HG03175 (cell line): ENCODE measurements at regions not wholly inside any gene's neighbourhood (a gene's known extent, or its start where the extent isn't known, plus 50 kb on each side); places are given as distances from the start of the nearest gene placed in this dataset.

Source experiments
- ATAC-seq: cut with Tn5 transposase; IDR thresholded peaks from one replicate; pipeline ENCODE4 v1.9.1; 2021; ENCODE audit warnings: mild to moderate bottlenecking, moderate library complexity; ENCODE audit not compliant: unreplicated experiment

- peak; percentile 92 for ATAC-seq
These were observed 350.3 kb downstream of the PTTG2 start for GRCh38 chr4:38310446-38311043.

DNA sequence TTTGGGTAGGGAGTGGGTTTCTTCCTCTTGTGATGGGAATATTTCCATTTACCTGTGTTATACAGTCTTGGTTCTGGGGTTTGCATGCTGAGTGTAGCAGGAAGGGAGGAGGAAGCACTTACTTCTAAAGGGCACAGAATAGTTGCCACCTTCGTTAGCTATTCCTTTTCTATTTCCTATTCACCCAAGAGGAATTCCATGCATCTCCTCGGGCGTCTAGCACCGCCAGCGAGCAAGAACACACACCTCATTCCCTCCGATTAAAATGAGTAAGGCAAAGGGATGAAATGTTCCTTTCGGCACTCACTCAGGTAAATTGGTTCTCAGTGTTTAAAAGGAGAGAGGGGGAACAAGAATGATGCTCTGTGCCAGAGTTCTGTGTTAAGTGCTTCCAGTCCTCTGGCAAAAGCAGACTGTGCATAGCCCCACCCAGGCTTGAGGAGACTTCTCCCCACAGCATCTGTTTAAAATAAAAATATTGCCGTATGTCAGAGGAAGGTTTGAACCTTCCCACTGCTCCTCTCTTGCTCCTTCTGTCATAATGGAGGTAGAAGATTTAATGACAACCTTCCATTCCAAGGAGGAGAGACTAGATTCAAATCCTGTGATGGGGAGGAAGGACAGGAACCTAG, 351.4 kb downstream of the PTTG2 start:
- ATAC-seq = no peak

GRCh38 chr4:38313175-38313574, 350.8 kb upstream of the KLF3 start:
- no peak for ATAC-seq

GRCh38 chr4:38313999-38314561, 349.9 kb upstream of the KLF3 start:
- no peak for ATAC-seq

GRCh38 chr4:38314663-38315062, 349.3 kb upstream of the KLF3 start:
- ATAC-seq = no peak

DNA sequence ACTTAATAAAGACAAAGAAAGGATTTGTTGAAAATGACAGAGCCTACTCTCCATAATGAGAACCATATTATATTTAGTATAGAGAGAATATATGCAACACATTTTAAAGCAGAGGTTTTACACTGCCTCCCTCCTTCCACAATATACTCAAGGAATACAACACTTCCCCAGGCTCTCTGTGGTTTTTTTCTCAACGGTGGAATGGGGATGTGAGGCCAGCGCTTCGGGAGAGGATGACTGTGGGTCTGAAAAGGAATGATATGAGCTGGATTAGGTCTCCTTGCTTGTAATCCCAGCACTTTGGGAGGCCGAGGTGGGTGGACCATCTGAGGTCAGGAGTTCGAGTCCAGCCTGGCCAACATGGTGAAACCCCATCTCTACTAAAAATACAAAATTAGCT, 348.7 kb upstream of the KLF3 start:
- ATAC-seq = no peak

DNA sequence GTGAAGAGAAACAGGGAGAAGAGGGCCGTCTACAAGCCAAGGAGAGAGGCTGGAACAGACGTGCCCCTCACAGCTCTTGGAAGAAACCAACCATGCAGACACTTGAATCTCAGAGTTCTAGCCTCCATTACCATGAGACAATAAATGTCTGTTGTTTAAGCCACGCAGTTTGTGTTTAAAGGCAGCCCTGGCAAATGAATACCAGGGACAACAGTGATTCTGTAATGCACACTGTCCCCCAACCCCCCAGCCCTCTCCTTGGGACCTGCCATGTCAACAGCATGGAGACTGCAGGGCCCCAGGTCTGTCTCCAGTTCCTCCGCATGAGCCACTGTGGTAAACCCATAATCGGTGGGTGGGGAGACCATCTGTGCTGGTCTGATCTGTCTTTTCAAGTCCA, 348.0 kb upstream of the KLF3 start:
- no peak for ATAC-seq

GRCh38 chr4:38317041-38317674, 346.8 kb upstream of the KLF3 start:
- no peak for ATAC-seq

DNA sequence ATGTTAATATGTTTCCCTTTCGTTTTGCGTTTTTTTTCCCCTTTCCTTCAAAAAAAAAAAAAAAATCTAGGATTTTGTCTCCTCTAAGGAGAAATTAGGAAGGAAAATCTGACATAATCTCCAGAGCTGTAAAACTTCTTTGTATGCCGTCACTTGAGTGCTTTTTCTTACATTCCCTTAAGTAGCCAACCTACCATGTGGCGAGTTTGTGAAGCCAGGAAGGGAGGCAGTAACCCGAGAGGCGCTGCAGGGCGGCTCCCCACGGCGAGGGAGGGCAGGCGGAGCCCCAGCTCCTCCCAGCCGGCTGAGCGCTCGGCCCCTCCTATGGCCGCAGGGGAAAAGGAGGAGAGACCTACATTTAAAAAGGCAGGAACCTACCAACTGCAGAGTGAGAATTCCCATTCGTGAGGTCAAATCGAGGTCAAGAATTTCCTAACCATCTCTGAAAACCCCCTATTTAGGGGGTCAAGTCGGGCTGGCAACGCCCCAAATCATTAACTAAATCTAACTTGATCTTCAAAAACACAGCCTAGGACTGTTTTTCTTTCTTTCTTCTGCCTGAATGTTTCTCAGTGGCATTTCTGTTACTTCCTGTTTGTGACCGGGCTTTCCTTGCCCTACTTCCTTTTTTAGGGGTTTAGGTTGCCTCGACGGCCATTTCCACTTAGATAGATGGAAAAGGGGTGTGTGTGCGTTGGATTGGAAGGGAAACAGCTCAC, 345.1 kb upstream of the KLF3 start:
- ATAC-seq = peak; percentile 90

DNA sequence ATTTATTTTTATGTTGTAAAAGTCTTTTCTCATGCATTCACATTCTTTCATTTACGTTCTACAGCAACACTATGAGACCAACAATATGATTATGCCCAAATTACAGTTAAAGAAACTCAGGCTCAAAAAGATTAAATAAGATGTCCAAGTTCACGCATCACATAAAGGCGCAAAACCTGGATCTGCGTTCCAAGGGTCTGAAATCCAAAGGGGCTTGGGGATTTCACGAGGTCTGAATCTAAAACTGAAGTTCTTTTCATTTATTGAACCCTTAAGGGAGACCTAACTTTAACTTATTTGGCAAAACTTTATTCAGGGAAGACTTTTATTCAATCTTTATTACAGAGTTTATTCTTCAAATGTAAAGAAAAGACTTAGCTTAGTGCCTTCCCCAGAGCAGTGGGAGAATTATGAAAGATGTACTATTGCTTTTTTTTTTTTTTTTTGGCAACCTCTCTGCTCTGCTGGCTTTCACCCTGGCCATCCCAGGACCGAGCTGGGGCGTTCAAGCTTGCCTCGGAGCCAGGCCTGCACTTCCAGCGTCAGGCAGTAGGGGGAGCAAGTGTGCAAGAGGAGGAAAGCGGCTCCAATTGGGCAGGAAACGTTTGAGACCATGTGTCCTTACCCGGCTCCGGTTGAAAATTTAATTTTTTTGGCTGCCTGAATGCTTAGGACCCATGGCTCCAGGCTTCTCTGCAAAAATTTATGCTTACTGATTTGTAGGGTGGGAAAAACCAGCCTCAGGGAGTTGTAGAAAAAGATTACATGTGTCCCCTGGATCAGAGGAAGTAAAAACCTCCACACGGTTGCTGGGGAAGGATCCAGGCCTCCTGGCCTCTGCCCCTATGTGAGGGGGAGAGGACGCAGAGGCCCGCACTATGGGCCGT, 344.3 kb upstream of the KLF3 start:
- peak; percentile 55 for ATAC-seq

DNA sequence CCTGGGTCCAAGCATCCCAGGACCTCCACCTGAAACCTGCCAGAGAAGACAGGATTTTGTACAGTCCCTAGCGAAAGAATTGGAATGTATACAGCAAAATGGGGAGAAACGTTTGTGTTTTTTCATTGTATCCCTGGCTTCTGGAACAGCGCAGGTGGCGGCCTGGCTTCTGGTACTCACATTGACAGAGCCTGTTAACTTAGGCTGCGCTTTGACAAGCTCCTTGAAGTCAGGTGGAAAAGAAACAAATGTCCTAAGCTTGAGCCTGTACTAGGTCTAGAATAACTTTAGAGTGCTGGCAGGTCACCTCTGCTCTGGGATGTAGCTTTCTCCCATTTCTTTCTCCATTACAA, 343.7 kb upstream of the KLF3 start:
- no peak for ATAC-seq

DNA sequence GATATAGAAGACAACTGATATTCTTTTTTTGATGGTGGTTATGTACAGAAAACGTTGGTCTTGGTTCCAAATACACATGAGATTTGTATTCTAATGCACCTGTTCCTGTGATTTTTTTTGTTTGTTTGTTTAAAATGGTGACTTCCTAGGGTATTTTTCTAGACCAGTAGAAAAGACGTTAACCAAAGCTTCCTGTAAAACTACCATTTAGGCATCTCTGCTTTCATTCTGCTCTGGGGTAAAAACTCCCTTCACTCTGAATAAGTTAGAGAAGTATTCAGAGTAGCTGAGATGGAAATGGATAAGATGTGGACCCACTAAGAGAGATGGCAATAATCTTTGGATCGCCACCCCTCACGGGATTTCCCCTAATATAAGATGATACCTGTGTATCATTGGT, 343.2 kb upstream of the KLF3 start:
- no peak for ATAC-seq

- no peak for ATAC-seq
These were observed 341.3 kb upstream of the KLF3 start for GRCh38 chr4:38322714-38323113.

DNA sequence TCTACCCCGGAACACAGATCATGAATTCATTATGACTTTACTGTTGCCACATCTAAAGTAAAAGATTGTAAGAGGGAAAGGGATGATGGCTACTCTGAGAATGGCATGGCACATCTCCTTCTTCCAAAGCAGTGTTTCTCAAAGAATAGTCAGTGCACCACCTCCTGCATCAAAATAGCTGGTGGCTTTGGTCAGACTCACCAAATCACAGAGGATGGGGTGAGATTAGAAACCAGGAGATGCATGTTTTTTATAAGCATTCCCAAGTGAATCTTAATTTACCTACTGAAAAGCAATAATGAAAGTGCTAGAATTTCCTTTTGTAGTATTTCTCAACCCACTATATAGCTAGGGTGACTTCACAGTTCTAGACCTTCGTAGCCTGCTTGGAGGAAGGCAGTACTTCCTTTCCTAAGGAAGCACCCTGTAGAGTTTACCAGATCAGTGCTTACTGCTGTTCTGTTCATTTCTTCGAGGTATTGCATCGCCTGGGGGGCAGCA, 340.8 kb upstream of the KLF3 start:
- ATAC-seq = no peak

- no peak for ATAC-seq
These were observed 339.0 kb upstream of the KLF3 start for GRCh38 chr4:38324861-38325628.

GRCh38 chr4:38325629-38325913, 338.4 kb upstream of the KLF3 start:
- ATAC-seq = no peak

DNA sequence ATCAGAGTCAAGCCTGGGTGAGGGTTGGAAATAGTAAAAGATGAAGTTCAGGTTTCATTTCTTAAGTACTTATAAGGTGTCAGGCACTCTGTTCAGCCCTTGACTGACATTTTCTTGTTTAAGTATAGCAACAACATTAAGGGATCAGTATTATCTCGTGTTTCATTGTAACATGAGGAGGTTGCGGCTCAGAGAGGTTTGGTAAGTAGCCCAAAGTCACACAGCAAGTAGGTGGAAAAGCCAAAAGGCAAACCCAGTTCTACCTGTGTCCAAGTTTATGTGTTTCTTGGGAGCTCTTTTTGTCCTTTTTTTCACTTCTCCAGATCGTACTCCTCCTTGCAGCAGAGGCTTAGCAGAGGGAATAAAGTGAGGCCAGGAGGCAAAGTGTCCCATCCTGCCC, 337.5 kb upstream of the KLF3 start:
- no peak for ATAC-seq

- ATAC-seq = no peak
These were observed 336.8 kb upstream of the KLF3 start for GRCh38 chr4:38327174-38327573.

DNA sequence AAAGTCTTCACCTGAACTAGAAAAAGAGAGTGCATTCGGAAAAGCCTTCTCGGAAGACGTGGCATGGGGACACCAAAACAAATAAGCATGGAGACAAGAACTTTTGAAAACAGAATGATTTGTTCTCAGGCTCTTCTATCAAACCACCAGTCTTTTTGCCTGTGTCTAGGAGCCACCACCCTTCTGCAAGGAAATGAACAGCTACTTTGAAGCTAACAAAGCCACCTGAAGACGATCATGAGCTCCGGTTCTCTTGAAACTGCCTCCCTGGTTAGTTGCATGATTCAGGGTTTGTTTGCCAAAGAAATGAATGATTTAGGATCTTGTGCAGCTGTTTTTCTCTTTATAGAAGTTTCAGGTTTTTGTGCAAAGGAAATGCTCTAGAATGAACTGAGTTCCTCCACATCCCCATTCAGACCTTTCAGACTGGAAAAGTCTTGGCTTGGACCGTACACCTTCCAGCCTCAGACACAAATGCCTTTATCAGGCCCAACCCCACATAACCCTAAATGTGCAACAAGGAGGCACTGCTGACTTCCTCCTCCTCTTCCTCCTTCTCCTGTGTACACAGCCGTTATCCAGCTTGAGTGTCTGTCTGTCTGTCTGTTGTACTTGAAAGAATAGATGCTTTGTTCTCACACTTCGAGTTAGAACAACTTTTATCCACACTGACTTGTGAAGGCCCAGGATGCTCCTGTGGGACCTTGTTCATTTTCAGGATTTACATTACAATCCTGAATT, 334.8 kb upstream of the KLF3 start:
- no peak for ATAC-seq
